ENCODE measurements at regions not wholly inside any gene's neighbourhood (a gene's known extent, or its start where the extent isn't known, plus 50 kb on each side); places are given as distances from the start of the nearest gene placed in this dataset.

- TF ChIP-seq ZC3H10 (CRISPR knock-in tag; IDR thresholded peaks at IDR 0.05) (no peak), RARB (CRISPR knock-in tag; IDR thresholded peaks at IDR 0.05) (no peak), CSRNP3 (CRISPR knock-in tag; IDR thresholded peaks at IDR 0.05) (no peak), ESRRG (CRISPR knock-in tag; IDR thresholded peaks at IDR 0.05) (no peak), ARNTL (CRISPR knock-in tag; IDR thresholded peaks at IDR 0.05; ENCODE audit: borderline replicate concordance, low read depth) (no peak), TSHZ2 (CRISPR knock-in tag; IDR thresholded peaks at IDR 0.05) (no peak), POU6F1 (CRISPR knock-in tag; IDR thresholded peaks at IDR 0.05; ENCODE audit: borderline replicate concordance, low read depth) (no peak), PATZ1 (CRISPR knock-in tag; IDR thresholded peaks at IDR 0.05; ENCODE audit: borderline replicate concordance) (no peak), ZFP3 (CRISPR knock-in tag; IDR thresholded peaks at IDR 0.05) (no peak), ZFP30 (CRISPR knock-in tag; IDR thresholded peaks at IDR 0.05) (no peak), TCF4 (CRISPR knock-in tag; IDR thresholded peaks at IDR 0.05; ENCODE audit: borderline replicate concordance) (no peak), ZNF8 (CRISPR knock-in tag; IDR thresholded peaks at IDR 0.05) (no peak), ZNF565 (CRISPR knock-in tag; conservative IDR thresholded peaks at IDR 0.05; ENCODE audit: low read depth) (no peak)
Observed at GRCh38 chr5:106874531-106874930, 796.2 kb downstream of the EFNA5 start.
